ENCODE measurements at regions not wholly inside any gene's neighbourhood (a gene's known extent, or its start where the extent isn't known, plus 50 kb on each side); places are given as distances from the start of the nearest gene placed in this dataset.

GRCh38 chr10:131496351-131497052 lies 185.0 kb upstream of the TCERG1L start:
- TF ChIP-seq CTCF (IDR thresholded peaks at IDR 0.05; ENCODE audit: low read depth, low read length, poor library complexity, severe bottlenecking) (no peak), EZH2phosphoT487 (IDR thresholded peaks at IDR 0.05; ENCODE audit: borderline replicate concordance, low read length) (no peak)
- no peaks in the 10 kb centered on the region for H3K79me2 ChIP-seq (ENCODE audit: control insufficient read depth, low read length)
- H3K4me1 ChIP-seq (ENCODE audit: control insufficient read depth, low read length) = no peaks in the 10 kb centered on the region
- no peak overlapping the region for H3K4me2 ChIP-seq (ENCODE audit: low read length)
- H3K27ac ChIP-seq (ENCODE audit: low read depth, low read length) = no peak overlapping the region
- no peak overlapping the region for H3K4me3 ChIP-seq (ENCODE audit: low read length)
- no peaks in the 10 kb centered on the region for H3K9me2 ChIP-seq (replicated peaks; ENCODE audit: control insufficient read depth, low read length)
- no peaks in the 10 kb centered on the region for H3F3A ChIP-seq (ENCODE audit: control insufficient read depth, insufficient read depth)
- no peaks in the 10 kb centered on the region for H3K27me3 ChIP-seq (ENCODE audit: control insufficient read depth, low read length)
- H4K20me1 ChIP-seq (ENCODE audit: control insufficient read depth, insufficient read depth, low read depth, low read length) = no peaks in the 10 kb centered on the region
- no peaks in the 10 kb centered on the region for H3K36me3 ChIP-seq (ENCODE audit: control insufficient read depth, low read length)
- no peaks in the 10 kb centered on the region; the same call in 1 of the 2 replicates for H3K9me3 ChIP-seq (ENCODE audit: control insufficient read depth, insufficient read depth, low read length)

GRCh38 chr10:131499566-131499965 lies 188.0 kb upstream of the TCERG1L start:
- Histone ChIP-seq H3K27me3 (ENCODE audit: control insufficient read depth, low read length) (no peaks in the 10 kb centered on the region), H3K79me2 (ENCODE audit: control insufficient read depth, low read length) (no peaks in the 10 kb centered on the region), H4K20me1 (ENCODE audit: control insufficient read depth, insufficient read depth, low read depth, low read length) (no peaks in the 10 kb centered on the region), H3K4me3 (ENCODE audit: low read length) (no peak overlapping the region), H3K9me2 (replicated peaks; ENCODE audit: control insufficient read depth, low read length) (no peaks in the 10 kb centered on the region), H3K27ac (ENCODE audit: low read depth, low read length) (no peak overlapping the region), H3K4me1 (ENCODE audit: control insufficient read depth, low read length) (no peaks in the 10 kb centered on the region), H3F3A (ENCODE audit: control insufficient read depth, insufficient read depth) (no peaks in the 10 kb centered on the region), H3K9me3 (ENCODE audit: control insufficient read depth, insufficient read depth, low read length) (no peaks in the 10 kb centered on the region; the same call in 1 of the 2 replicates), H3K36me3 (ENCODE audit: control insufficient read depth, low read length) (no peaks in the 10 kb centered on the region), H3K4me2 (ENCODE audit: low read length) (no peak overlapping the region)
- TF ChIP-seq CTCF (IDR thresholded peaks at IDR 0.05; ENCODE audit: low read depth, low read length, poor library complexity, severe bottlenecking) (no peak), EZH2phosphoT487 (IDR thresholded peaks at IDR 0.05; ENCODE audit: borderline replicate concordance, low read length) (no peak)

GRCh38 chr10:131500181-131500580 lies 188.7 kb upstream of the TCERG1L start:
- no peak overlapping the region for H3K27ac ChIP-seq (ENCODE audit: low read depth, low read length)
- H3F3A ChIP-seq (ENCODE audit: control insufficient read depth, insufficient read depth) = no peaks in the 10 kb centered on the region
- TF ChIP-seq CTCF (IDR thresholded peaks at IDR 0.05; ENCODE audit: low read depth, low read length, poor library complexity, severe bottlenecking) = no peak
- TF ChIP-seq EZH2phosphoT487 (IDR thresholded peaks at IDR 0.05; ENCODE audit: borderline replicate concordance, low read length) = no peak
- no peaks in the 10 kb centered on the region for H3K9me2 ChIP-seq (replicated peaks; ENCODE audit: control insufficient read depth, low read length)
- H3K36me3 ChIP-seq (ENCODE audit: control insufficient read depth, low read length) = no peaks in the 10 kb centered on the region
- H3K4me2 ChIP-seq (ENCODE audit: low read length) = no peak overlapping the region
- no peaks in the 10 kb centered on the region for H3K79me2 ChIP-seq (ENCODE audit: control insufficient read depth, low read length)
- H3K27me3 ChIP-seq (ENCODE audit: control insufficient read depth, low read length) = no peaks in the 10 kb centered on the region
- no peak overlapping the region for H3K4me3 ChIP-seq (ENCODE audit: low read length)
- no peaks in the 10 kb centered on the region for H3K4me1 ChIP-seq (ENCODE audit: control insufficient read depth, low read length)
- no peaks in the 10 kb centered on the region; the same call in 1 of the 2 replicates for H3K9me3 ChIP-seq (ENCODE audit: control insufficient read depth, insufficient read depth, low read length)
- no peaks in the 10 kb centered on the region for H4K20me1 ChIP-seq (ENCODE audit: control insufficient read depth, insufficient read depth, low read depth, low read length)

Measured in DOHH2 (cell line).